GM21526 (cell line): ENCODE measurements at regions not wholly inside any gene's neighbourhood (a gene's known extent, or its start where the extent isn't known, plus 50 kb on each side); places are given as distances from the start of the nearest gene placed in this dataset.
"Not testable (repeated sequence)": the region's sequence is repeated elsewhere in the genome, so short reads cannot be mapped to it uniquely, and the experiment has no call there.

ENCODE experiments used
- ATAC-seq: cut with Tn5 transposase; IDR thresholded peaks from one replicate; pipeline ENCODE4 v1.9.1; 2021; ENCODE audit warnings: moderate library complexity; ENCODE audit not compliant: unreplicated experiment, low FRiP score

- ATAC-seq: not testable (repeated sequence)
These were observed 708.3 kb downstream of the TMEM121 start for GRCh38 chr14:106234525-106235254.

- ATAC-seq: no peak
These were observed 709.2 kb downstream of the TMEM121 start for GRCh38 chr14:106235356-106236159.

GRCh38 chr14:106248321-106249192 lies 722.2 kb downstream of the TMEM121 start:
- no peak for ATAC-seq

GRCh38 chr14:106253995-106254394 lies 727.6 kb downstream of the TMEM121 start:
- not testable (repeated sequence) for ATAC-seq

- ATAC-seq: not testable (repeated sequence)
These were observed 731.2 kb downstream of the TMEM121 start for GRCh38 chr14:106257569-106257994.

- ATAC-seq: no peak
These were observed 741.8 kb downstream of the TMEM121 start for GRCh38 chr14:106268013-106268727.

GRCh38 chr14:106269029-106269428 lies 742.6 kb downstream of the TMEM121 start:
- no peak for ATAC-seq

GRCh38 chr14:106269451-106270204 lies 743.2 kb downstream of the TMEM121 start:
- no peak for ATAC-seq

GRCh38 chr14:106270476-106271121 lies 744.2 kb downstream of the TMEM121 start:
- not testable (repeated sequence) for ATAC-seq

GRCh38 chr14:106276326-106277267 lies 750.2 kb downstream of the TMEM121 start:
- no peak for ATAC-seq

GRCh38 chr14:106277503-106277902 lies 751.1 kb downstream of the TMEM121 start:
- ATAC-seq: no peak

GRCh38 chr14:106280876-106281275 lies 754.5 kb downstream of the TMEM121 start:
- ATAC-seq: no peak

- ATAC-seq: no peak
These were observed 760.4 kb downstream of the TMEM121 start for GRCh38 chr14:106286697-106287290.

- ATAC-seq: no peak
These were observed 761.1 kb downstream of the TMEM121 start for GRCh38 chr14:106287506-106287905.

GRCh38 chr14:106291626-106292025 lies 765.2 kb downstream of the TMEM121 start:
- ATAC-seq: no peak

GRCh38 chr14:106294324-106294723 lies 767.9 kb downstream of the TMEM121 start:
- ATAC-seq: no peak

- ATAC-seq: not testable (repeated sequence)
These were observed 774.6 kb downstream of the TMEM121 start for GRCh38 chr14:106300951-106301510.
